ENCODE measurements at regions not wholly inside any gene's neighbourhood (a gene's known extent, or its start where the extent isn't known, plus 50 kb on each side); places are given as distances from the start of the nearest gene placed in this dataset.
A peak's percentile ranks its signal among the peaks of the same experiment; 100 is the strongest.
"Not testable (repeated sequence)": the region's sequence is repeated elsewhere in the genome, so short reads cannot be mapped to it uniquely, and the experiment has no call there.

DNA sequence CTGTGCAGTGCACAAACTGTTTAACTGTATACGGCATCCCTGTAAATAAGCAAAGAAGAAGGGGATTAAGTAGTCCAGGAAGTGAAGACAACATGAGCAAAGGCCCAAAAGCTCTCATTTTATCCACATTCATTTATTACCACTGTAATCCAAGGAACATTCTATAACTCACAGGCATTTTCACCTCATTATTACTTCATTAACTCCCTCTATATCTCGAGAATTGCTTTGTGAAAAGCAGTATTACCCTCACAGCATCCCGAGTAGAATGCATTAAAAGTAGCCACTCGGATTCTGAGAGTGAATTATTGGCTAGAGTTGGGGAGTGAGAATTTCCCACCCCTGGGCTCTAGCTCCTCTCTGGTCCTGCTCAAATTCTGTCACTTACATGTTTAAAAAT lies 51.0 kb upstream of the CHCHD3 start:
- no peak for DNase-seq

DNA sequence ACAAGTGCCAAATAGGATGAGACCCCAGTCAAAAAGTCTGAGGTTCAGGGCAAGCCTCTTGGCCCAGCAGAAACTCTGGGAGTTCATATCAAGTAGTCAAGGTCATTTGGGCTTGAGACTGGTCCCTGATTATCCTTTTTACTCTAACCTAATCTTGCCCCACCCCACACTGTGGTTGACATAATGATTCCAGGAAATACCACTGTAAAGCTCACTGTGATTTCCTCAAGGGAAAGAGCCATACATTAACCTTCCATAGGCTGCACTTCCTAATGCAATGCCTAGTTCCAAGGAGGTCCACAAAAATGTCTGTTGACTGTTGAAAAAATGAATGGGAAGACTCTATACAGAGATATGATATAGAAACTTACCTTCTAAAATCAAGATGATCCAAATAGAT lies 52.9 kb upstream of the CHCHD3 start:
- peak; percentile 13 for DNase-seq

DNA sequence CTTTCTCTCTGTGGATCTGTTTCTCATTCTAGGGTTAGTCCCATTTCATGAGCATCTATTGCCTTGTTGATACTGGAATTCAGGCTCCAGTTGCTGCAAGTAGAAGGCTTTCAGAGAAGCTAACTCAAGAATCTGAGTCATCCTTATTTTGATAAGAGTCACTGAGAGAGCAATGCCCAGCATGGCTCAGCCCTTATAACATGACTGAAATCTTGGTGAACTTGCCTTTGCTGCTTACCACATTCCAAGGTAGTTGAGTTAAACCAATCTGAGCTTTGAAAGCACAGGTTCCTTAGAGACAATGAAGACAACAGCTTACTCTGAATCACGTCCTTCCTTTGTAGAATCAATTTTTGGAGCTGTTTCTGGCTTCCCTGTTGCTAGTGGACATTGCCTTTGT lies 53.6 kb upstream of the CHCHD3 start:
- no peak for DNase-seq

DNA sequence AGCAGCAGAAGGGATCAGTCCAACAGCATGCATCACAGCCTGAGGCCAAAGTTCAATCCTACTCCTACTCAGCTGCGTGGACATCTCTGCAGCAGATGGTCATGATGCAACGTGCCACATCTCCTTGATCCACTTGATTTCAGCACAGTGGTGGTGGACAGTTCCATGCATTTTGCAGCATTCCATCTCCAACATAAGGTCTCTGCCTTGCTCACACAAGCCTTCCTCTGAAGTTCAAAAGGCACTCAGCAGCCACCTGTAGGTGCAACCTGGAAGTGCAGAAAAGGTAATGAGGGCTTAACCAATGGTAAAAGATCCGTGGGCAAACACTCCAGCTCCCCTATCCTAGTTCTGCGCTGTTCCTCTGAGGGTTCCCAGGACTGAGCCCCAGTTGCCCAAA lies 57.5 kb upstream of the CHCHD3 start:
- DNase-seq, result peak; percentile 47

DNA sequence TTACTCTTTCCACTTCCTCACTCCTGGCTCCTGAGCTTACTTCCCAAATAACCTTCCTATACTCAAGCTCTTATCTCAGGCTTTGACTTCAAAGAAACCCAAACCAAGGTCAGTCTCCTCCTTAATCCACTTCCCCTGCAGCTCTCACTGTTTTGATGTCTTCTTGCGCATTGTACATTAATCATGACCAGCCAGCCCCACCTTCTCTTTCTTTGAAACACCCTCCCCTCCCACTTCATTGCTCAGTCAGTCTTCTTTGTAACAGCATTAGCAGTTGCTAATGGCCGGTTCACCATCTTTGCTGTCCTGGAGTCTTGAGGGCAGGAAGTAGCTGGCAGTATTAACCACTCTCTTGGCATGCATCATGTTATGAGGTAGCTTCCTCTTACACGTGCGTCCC lies 57.9 kb upstream of the CHCHD3 start:
- DNase-seq, result peak; percentile 29

DNA sequence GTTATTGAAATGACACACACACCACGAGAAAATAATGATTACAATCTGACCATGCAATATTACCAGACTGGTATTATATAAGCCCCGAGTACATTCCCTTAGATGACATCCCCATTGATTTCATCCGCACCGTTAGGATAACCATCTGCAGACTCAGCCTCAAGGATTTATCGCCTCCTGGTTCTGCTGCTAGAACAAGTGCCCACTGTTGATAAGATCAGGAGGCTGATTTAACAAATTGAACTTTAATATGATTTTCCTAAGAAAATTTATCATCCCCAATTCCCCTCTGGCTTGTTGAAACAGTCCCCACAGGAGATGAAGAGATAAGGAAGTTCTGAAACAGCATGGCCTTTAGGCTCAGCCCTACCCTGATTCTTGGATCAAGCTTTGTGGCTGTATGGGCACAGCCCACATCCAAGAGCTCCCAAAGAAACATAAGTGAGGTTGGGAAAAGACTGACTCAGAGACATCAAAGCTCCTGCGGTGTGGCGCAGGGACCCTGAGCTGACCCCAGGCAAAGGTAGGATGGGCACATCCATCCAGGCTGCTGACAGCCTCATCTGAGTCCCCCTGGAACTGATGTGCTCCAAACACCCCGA lies 59.2 kb upstream of the CHCHD3 start:
- DNase-seq, result no peak

DNA sequence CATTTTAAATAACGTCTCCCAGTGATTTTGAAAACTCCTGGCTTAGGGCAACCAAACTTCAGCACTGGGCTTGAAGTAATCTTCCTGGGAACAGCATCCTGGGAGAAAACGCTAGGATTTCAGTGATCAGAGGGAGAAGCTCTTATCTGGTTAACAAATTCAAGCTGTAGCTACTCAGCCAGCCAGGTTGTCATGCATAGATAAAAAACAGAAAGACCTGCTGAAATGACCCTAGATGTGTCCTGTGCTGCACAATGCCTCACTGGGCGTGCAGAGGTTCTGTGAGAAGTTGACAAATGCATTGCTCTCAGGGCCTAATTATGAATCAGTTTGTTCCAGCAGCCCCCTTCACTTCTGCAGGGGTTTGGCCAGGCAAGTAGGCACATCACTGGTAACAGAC lies 68.9 kb upstream of the CHCHD3 start:
- no peak for DNase-seq

DNA sequence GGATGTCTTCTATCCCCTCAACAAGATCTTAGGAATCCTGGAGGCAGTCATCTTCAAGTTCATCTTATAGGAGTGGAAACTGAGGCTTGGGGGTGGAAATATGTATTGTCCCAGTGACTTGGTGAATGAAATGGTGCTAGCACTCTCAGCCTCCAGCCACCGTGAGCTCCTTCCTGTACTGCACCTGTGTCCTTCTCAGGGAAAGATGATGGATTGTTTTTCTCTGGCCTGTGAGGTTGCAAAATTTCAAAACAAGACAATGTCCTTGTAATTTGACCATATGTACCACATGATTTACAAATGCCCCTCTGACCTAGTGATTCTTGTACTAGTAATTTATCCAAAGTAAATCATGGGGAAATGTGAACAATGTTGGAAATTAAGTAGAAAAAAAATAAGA lies 71.0 kb upstream of the CHCHD3 start:
- DNase-seq, result no peak

DNA sequence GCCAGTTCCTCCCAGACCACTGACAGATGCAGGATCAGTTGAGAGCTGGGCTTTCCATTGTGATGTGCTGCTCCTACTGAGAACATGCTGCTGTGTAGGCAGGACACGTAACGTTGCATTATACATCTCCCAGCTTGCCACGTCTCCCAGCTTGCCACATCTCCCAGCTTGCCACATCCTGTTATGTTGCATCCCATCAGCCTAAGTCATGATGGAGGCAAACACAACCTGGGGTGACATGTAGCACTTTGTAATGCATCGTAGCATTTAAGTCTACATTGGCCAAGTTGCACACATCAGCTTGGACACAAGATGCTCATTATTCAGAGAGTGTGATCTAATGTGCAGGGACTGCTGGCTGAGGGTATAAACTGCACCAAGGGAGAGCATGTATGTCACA lies 73.3 kb upstream of the CHCHD3 start:
- no peak for DNase-seq

DNA sequence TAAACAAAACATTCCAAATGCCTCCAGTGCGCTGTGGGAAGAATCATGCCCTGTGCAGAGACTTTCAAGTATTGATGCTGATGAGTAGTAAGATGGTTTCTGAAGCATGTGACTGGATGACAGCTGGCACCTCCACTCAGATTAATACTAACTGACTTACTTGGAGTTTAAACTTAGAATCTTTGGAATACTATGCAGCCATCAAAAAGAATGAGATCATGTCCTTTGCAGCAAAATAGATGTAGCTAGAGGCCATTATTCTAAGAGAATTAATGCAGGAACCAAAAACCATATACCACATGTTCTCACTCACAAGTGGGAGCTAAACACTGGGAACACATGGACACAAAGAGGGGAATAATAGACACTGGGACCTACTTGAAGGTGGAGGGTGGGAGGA lies 73.8 kb upstream of the CHCHD3 start:
- DNase-seq, result no peak

DNA sequence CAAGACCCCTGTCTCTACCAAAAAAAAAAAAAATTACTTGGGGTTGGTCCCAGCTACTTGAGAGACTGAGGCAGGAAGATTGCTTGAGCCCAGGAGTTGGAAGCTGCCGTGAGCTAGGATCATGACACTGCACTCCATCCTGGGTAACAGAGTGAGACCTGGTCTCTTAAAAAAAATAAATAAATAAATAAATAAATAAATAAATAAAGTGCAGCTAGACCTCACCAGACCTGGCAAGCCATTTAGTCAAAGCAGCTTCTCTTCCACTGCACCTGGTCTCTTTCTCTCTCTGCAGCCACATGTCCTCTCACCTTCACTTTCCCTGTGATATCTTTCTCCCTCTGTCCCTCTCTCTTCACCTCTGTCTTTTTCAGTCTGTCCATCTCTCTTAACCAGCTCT lies 75.2 kb upstream of the CHCHD3 start:
- DNase-seq, result no peak

DNA sequence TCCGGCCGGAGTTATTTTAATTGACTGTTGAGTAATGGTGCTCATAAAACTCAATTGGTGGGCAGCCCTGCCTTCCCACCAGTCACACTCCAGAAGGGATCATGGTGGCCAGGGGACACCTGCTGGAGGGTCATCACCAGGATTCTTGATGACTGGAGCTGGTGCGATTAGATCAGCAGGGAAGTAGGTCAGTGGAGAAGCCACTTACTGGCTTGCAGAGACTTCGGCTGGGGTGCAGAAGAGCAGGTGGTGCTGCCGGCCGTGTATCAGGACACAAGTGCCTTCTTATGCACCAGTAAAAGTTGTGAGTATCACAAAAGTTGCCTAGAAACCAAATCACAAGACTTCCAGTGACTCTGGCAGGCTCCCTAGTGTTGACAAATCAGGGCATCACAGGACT lies 82.6 kb upstream of the CHCHD3 start:
- no peak for DNase-seq

DNA sequence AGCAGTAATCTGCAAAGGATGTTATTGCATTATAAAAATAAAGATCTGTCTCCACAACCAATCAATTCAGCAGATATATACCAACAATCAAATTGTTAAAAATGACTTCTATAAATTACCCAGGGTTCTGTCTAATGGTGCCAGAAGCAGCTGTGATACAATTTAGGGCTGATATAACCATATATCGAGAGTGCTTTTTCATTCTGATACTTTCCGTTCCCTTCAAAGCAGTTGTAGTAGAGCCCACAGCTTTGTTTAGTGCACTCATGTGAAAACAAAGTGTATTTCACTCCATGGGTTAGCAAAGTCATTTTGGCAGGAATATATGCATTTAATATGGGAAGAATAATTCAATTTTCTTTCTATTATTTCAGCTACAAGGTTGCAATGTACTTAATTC lies 83.1 kb upstream of the CHCHD3 start:
- no peak for DNase-seq

DNA sequence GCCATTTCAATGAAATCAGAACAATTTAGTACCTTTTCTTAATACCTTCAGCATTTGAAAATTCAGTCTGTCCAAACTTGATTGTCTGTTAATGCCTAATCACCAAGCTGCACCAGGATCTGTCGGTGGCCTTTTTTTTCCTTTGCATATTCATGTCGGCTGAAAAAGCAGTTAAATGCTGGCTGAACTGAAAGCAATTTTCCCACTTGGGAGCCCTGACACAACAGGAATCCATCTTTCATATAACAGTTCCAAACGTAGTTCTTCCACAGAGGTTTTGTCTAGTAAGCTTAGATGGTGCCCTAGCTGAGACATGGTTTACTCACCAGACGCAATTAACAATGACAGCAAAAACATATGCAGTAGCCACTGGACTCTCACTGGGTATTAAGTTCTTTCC lies 83.6 kb upstream of the CHCHD3 start:
- DNase-seq, result no peak

DNA sequence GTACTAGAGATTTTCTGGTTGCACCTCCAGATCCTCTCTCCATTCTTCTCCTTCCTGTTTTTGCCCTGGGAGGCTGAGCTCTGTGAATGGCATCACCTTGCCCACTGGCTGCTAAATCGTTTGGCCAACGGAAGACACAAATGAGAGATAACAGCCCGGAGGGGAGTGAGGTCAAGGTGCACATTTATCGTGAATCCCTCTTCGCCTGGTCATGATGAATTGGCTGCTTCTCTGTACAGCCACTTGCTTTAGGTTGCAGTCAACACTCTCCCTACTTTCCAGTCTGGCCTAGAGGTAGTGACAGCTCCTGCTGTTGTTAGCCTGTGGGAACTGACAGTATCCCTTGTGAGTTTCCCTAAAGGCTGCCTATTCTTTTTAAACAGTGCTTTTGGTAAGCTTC lies 85.4 kb upstream of the CHCHD3 start:
- no peak for DNase-seq

DNA sequence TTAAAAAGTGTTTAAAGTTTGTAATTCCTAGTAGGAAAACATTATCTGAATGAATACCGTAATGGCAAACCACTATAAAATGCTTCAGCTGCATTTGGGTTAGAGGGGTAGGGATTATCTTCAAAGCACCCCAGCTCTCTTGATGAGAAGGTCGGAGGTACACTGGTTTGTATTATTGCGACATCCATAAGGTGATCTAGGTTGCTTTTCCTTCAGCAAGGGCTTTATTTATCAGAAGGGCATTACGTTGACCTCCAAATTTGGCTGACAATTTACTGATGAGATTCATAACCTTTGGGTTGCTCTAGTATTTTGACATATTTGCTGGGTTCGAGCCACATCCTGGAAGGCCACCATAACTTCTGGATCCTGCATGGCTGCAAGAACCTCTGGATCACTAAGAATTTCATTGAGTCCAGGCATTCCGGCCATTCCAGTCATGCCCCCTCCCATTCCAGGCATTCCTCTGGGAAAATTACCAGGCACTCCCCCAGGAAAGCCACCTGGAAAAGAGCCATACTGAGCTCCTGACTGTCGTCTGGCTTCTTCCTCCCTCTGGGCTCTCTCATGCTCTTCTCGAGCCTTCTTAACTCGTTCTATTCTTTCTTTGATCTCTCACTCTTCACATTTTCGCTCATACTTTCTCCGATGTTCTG lies 83.6 kb upstream of the EXOC4 start:
- not testable (repeated sequence) for DNase-seq

DNA sequence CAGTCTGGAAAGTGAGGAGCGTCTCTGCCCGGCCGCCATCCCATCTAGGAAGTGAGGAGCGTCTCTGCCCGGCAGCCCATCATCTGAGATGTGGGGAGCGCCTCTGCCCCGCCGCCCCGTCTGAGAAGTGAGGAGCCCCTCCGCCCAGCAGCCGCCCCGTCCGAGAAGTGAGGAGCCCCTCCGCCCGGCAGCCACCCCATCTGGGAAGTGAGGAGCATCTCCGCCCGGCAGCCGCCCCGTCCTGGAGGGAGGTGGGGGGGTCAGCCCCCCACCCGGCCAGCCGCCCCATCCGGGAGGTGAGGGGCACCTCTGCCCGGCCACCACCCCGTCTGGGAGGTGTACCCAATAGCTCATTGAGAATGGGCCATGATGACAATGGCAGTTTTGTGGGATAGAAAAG lies 75.4 kb upstream of the EXOC4 start:
- not testable (repeated sequence) for DNase-seq

DNA sequence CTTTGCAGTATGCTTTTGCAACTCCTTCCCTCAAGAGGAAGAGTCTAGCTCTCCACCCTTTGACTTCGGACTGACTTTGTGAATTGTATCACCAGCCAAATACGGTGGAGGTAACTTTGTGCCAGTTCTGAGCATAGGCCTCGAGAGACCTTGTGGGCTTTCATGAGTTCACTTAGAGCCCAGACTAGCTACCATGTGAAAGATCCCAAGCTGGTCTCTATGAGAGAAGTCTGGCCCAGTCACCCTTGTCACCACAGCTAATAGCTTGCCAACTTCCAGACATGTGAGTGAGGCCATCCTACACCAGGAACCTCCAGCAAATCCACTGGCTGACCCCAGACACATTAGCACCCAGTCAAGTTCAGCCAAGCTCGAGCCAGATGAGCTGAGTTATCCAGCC lies 72.2 kb upstream of the EXOC4 start:
- no peak for DNase-seq

DNA sequence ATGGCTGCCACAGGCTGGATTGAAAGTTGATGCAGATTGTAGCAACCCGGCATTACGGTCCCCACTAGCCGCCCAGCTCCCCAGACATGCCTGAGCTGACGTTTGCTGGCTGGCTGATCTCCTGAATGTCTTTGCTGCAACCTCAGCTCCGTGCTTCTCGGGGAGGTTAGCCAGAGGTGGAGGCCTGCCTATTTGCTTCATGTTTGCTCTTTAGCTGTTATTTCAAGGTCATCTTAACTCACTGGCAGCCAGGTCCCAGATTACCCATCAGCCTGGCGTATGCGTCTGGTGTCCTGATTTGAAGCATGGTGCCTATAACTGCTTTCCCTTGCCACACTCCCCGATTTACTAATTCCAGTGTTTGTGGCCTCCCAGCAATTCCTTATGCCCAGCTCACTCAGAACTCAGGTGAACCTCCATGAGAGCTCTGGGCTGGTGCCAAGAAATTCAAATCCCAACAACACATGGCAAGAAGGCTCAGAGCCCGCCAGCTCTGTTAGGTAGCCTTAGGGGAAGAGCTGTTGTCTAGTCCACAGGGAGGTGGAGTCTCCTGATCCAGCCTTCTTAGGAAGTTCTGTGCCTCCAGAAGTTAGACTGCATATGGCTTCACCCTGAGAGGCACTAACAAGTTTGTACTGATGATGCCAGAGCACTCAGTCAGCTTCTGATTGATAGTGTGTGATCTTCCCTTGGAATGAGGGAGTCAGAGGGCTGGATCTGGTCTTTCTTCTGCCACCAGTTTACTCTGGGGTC lies 69.7 kb upstream of the EXOC4 start:
- DNase-seq, result no peak

DNA sequence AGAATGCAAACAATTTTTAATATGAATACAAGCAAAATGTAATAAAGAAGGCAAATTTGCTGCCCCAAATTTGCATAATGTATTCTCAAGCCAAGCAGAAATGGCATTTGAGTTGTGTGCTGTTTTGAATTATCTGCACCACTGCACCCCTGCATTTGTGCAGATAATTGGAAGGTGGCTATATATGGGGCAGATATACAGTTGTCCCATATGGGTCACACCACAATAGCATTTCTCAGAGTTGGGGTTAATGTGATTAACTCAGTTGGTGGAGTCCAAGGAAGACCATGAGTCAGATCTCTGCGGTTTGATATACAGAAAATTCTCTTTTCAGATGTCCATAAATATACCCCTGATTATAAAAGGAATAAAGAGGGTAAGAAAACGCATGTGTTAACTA lies 68.9 kb upstream of the EXOC4 start:
- no peak for DNase-seq

DNA sequence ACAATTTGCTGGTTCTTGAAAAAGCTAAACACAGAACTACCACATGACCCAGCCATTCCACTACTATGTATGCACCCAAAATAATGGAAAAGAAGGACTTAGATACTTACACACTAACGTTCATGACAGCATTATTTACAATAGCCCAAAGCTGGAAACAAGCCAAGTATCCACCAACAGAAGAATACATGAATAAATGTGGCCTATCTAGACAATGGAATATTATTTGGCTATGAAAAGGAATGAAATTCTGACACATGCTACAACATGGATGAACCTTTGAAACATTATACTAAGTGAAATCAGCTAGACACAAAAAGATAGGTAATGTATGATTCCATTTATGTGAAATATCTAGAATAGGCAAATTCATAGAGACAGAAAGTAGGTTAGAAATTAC lies 67.4 kb upstream of the EXOC4 start:
- no peak for DNase-seq

DNA sequence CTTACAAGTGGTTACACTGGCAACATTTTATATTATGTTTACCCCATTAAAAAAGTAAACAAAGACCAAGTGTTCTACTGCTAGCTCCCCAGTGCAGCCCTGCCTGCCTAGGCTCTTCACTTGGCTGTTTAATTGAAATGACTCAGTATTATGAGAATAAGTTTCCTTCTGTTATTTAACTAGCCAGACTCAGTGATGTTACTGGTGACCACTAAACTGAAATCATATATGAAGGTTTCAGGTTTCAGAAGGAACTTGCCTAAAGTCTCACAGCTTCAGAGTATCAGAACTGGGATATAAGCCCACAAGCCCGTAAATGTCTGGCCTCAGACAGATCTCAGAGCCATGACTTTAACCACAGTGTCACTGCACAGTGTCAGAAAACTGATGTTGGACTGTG lies 66.8 kb upstream of the EXOC4 start:
- no peak for DNase-seq

DNA sequence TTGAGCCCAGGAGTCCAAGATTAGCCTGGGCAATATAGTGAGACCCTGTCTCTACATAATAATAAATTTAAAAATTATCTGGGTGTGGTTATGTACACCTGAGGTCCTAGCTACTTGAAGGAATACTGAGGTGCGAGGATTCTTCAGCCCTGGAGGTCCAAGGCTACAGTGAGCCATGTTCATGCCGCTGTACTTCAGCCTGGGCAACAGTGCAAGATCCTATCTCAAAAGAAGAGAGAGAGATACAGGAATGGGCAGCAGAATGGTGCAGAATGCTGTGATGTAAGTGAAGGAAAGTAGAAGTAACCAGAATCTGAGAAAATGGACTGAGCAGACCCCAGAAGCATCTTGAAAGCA lies 62.7 kb upstream of the EXOC4 start:
- no peak for DNase-seq

DNA sequence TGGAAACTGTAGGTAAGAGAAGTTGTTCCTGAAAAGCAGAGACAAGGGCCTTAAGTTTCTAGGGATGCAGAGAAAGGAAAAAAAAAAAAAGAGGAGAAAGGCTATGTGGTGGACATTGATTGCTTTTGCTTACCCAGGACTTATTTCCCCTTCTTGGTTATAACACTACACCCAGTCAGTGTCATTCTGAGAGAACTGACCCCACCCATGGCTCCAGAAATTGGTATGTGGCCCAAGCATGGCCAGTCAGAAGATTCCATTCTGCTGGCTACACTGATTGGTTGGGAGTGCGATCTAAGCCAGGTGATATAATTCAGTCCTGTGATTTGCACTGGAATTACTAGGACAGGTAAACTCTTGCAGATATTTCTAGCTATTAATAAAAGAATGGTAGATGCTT lies 62.2 kb upstream of the EXOC4 start:
- no peak for DNase-seq

DNA sequence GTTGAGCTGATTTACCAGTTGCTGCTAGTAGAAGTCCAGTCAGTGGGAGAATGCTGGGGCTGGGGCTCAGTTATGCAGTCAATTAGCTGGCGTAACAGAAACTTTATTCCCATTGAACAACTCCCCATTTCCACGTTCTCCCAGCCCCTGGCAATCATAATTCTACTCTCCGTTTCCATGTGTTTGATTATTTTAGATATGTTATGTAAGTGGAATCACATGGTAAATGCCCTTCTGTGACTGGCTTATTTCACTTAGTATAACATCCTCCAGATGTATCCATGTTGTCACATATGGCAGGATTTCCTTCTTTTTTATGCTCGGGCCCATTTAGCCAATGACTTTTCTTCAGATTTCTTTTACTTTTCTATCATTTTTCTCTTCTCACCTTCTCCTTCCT lies 61.1 kb upstream of the EXOC4 start:
- no peak for DNase-seq

Measured in hematopoietic multipotent progenitor cell treated with erythropoietin and hydrocortisone succinate and interleukin-3 and kit ligand, for 4 days (in vitro differentiated cells).